Transverse colon (tissue), 4 donors: ENCODE measurements at regions not wholly inside any gene's neighbourhood (a gene's known extent, or its start where the extent isn't known, plus 50 kb on each side); places are given as distances from the start of the nearest gene placed in this dataset.

Experiments
- DNase-seq: peaks from one replicate; pipeline ENCODE4 v3.0.0-alpha.2; 2019
- H3K27ac ChIP-seq, 4 donors: fragments of 200-600 bp; sonication (generic); 2 replicates each; pipeline ENCODE4 v1.5.1; 2016 to 2018; ENCODE audit warnings: inconsistent platforms in 4 of 4
- H3K27me3 ChIP-seq: fragments of 200-600 bp; sonication (generic); 2 replicates; pipeline ENCODE4 v1.5.1; 2017; ENCODE audit warnings: inconsistent platforms
- H3K36me3 ChIP-seq, 4 donors: fragments of 200-600 bp; sonication (generic); 2 replicates each; pipeline ENCODE4 v1.5.1; 2017 to 2019; ENCODE audit warnings: inconsistent platforms in 4 of 4
- H3K4me1 ChIP-seq, 4 donors: fragments of 200-600 bp; sonication (generic); 2 replicates each; pipeline ENCODE4 v1.5.1; 2017 to 2020; ENCODE audit warnings: inconsistent platforms in 4 of 4
- H3K4me3 ChIP-seq, 4 donors: fragments of 200-600 bp; sonication (generic); 1 replicate in 1 of 4; 2 replicates in 3 of 4; pipeline versions ENCODE4 v1.5.1 to v1.6.1; 2017 to 2019; ENCODE audit warnings: inconsistent platforms in 4 of 4
- H3K9me3 ChIP-seq, 2 donors: fragments of 200-600 bp; sonication (generic); 2 replicates each; pipeline ENCODE4 v1.5.1; 2017 to 2019; ENCODE audit warnings: inconsistent platforms in 2 of 2
- CTCF ChIP-seq, 5 experiments: fragments of 200-600 bp in 3 of 5; fragments of 450-650 bp in 2 of 5; sonication (generic) in 3 of 5; IDR thresholded peaks; 1 replicate in 2 of 5; 2 replicates in 3 of 5; pipeline ENCODE4 v1.5.1; 2016 to 2017; ENCODE audit warnings: antibody characterized with exemption in 5 of 5, inconsistent platforms in 3 of 5, mild to moderate bottlenecking in 2 of 5, moderate library complexity in 1 of 5
- EP300 ChIP-seq: sonication (generic); formaldehyde crosslinking; IDR thresholded peaks from one replicate; pipeline ENCODE4 v1.6.1; 2017; ENCODE audit warnings: antibody characterized with exemption, low read depth
- POLR2A ChIP-seq: fragments of 450-650 bp; IDR thresholded peaks from one replicate; pipeline ENCODE4 v1.6.1; 2016; ENCODE audit warnings: antibody characterized with exemption, mild to moderate bottlenecking, moderate library complexity
- POLR2AphosphoS5 ChIP-seq, 3 donors: sonication (generic); formaldehyde crosslinking; IDR thresholded peaks; one replicate each; pipeline ENCODE4 v1.6.1; 2016; ENCODE audit warnings: antibody characterized with exemption in 3 of 3
- WGBS, 2 donors: methylation state at CpG; one replicate each; pipeline ENCODE4 v1.1.5; 2018; ENCODE audit warnings: low coverage in 1 of 2; 5-methylcytosine and 5-hydroxymethylcytosine counted together
- in situ Hi-C, 4 donors: fragments of 200-750 bp; cut with MboI; loops; one replicate each; pipeline versions ENCODE4 v1.15.0 to v1.15.1; 2017; ENCODE audit warnings: low sequenced_read_pairs in 3 of 4, low pct_ligation_motif_present in 1 of 4, low pct_unique_long_range_greater_than_20kb in 1 of 4
- intact Hi-C: fragments of 100-400 bp; cut with DNase I; formaldehyde crosslinking; loops from one replicate; pipeline ENCODE4 v1.15.1; 2023; ENCODE audit warnings: low total_unique reads

- H3K36me3 ChIP-seq, result no peaks in the 10 kb centered on the region
- no peaks in the 10 kb centered on the region for H3K9me3 ChIP-seq
- in situ Hi-C loops, result no loop called here
- H3K4me1 ChIP-seq, result peaks cover 0 to 12% (median 0%) of the 10 kb centered on the region in 4 donors
- no peaks in the 10 kb centered on the region for H3K27me3 ChIP-seq
- H3K27ac ChIP-seq, result no peak overlapping the region
- TF ChIP-seq CTCF (IDR thresholded peaks at IDR 0.05) (no peak), POLR2AphosphoS5 (IDR thresholded peaks at IDR 0.05) (no peak), POLR2A (no peak), EP300 (no peak)
- no peak overlapping the region for H3K4me3 ChIP-seq
- intact Hi-C loops, result no loop called here
- DNase-seq, result no peak
These were observed 295.3 kb upstream of the TNC start for GRCh38 chr9:115413304-115413703.

- H3K4me3 ChIP-seq, result no peak overlapping the region
- peaks cover 0 to 12% (median 0%) of the 10 kb centered on the region in 4 donors for H3K4me1 ChIP-seq
- no peak overlapping the region for H3K27ac ChIP-seq
- H3K9me3 ChIP-seq, result no peaks in the 10 kb centered on the region
- no peak for DNase-seq
- H3K36me3 ChIP-seq, result no peaks in the 10 kb centered on the region
- no peaks in the 10 kb centered on the region for H3K27me3 ChIP-seq
- in situ Hi-C loops, result no loop called here
- intact Hi-C loops, result no loop called here
- WGBS, 2 donors, result 25 to 46% methylated on average over 1 of the region's 1 CpG
- TF ChIP-seq POLR2A, result no peak
- TF ChIP-seq CTCF (IDR thresholded peaks at IDR 0.05), result no peak
- TF ChIP-seq EP300, result no peak
These were observed 295.9 kb upstream of the TNC start for GRCh38 chr9:115413766-115414382.

DNA sequence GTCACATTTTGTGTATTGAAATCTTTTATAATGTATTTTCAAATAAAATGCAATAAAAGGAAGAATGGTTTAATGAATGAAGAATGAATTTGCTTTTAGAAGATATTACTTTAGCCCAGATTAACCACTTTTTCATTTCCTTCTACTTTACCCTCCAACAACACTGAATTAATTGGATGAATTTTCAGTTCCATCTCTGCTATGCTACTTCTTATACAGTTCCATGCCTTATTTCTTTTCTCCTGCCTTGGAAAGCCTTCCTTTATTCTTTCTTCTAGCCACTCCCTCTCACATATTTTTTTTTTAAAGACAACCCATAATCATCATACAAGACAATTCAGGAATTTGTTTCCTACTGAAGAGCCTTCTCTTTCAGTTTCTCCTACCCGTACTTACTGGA lies 296.6 kb upstream of the TNC start:
- H3K36me3 ChIP-seq, result no peaks in the 10 kb centered on the region

DNA sequence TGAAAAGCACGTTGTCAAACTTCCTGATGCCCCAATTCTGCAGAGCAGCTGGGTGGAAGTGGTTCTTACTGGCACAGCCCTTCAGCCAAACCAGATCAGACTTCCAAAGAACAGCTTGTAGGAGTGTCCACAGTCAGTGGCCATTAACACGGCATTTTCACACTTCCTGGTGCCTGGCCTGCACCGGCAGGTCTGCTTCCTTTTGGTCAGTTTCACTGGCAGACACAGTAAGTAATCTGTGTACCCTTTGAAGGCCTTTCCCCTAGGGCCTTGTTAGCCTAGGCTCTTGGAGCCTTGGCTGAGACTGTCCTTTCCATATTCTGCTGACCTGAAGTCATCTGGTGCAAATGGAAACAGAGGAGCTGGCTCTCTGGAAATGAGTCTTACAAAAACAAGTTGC lies 297.5 kb upstream of the TNC start:
- 40 to 55% methylated on average over 1 to 3 of the region's 3 CpGs for WGBS, 2 donors
- intact Hi-C loops, result no loop called here
- H3K4me1 ChIP-seq, result peaks cover 0 to 12% (median 0%) of the 10 kb centered on the region in 4 donors
- no peak overlapping the region for H3K4me3 ChIP-seq
- no peaks in the 10 kb centered on the region for H3K36me3 ChIP-seq
- no peak for TF ChIP-seq POLR2AphosphoS5 (IDR thresholded peaks at IDR 0.05)
- TF ChIP-seq CTCF (IDR thresholded peaks at IDR 0.05), result no peak
- TF ChIP-seq POLR2A, result no peak
- no peak for TF ChIP-seq EP300
- no peak for DNase-seq
- H3K27me3 ChIP-seq, result no peaks in the 10 kb centered on the region
- H3K27ac ChIP-seq, result no peak overlapping the region
- in situ Hi-C loops, result no loop called here
- no peaks in the 10 kb centered on the region for H3K9me3 ChIP-seq

More for the DNA sequence above, 296.6 kb upstream of the TNC start:
- H3K4me1 ChIP-seq, result peaks cover 0 to 12% (median 0%) of the 10 kb centered on the region in 4 donors
- intact Hi-C loops, result no loop called here
- H3K9me3 ChIP-seq, result no peaks in the 10 kb centered on the region
- no peak for DNase-seq
- 88% methylated on average over 1 of the region's 1 CpG for WGBS, 2 donors
- in situ Hi-C loops, result no loop called here
- TF ChIP-seq CTCF (IDR thresholded peaks at IDR 0.05) (no peak), POLR2AphosphoS5 (IDR thresholded peaks at IDR 0.05) (no peak), POLR2A (no peak), EP300 (no peak)
- H3K27ac ChIP-seq, result no peak overlapping the region
- no peak overlapping the region for H3K4me3 ChIP-seq
- no peaks in the 10 kb centered on the region for H3K27me3 ChIP-seq
